GM23338 (cell line): ENCODE measurements at regions not wholly inside any gene's neighbourhood (a gene's known extent, or its start where the extent isn't known, plus 50 kb on each side); places are given as distances from the start of the nearest gene placed in this dataset.

Experiments used
- ATAC-seq: fragments of 200-7000 bp; cut with Tn5 transposase; 3 replicates; pipeline ENCODE4 v1.9.1; 2020
- DNase-seq: peaks from one replicate; pipeline ENCODE4 v3.0.0-alpha.2; 2015; ENCODE audit warnings: low spot score
- H2AFZ ChIP-seq: fragments of 200-600 bp; sonication (generic); 2 replicates; pipeline ENCODE4 v1.8.0; 2016; ENCODE audit warnings: antibody characterized with exemption, mild to moderate bottlenecking, moderate library complexity
- H3F3A ChIP-seq: fragments of 200-600 bp; sonication (generic); replicated peaks from 2 replicates; pipeline ENCODE4 v1.8.0; 2017; ENCODE audit warnings: antibody characterized with exemption, mixed run types, low read depth
- H3K27ac ChIP-seq: fragments of 200-600 bp; sonication (generic); 2 replicates; pipeline ENCODE4 v1.6.1; 2016; ENCODE audit warnings: low read depth
- H3K27me3 ChIP-seq: fragments of 200-600 bp; sonication (generic); 2 replicates; pipeline ENCODE4 v1.8.0; 2016; ENCODE audit warnings: mild to moderate bottlenecking, mixed run types, moderate library complexity; ENCODE audit not compliant: insufficient read depth
- H3K36me3 ChIP-seq: fragments of 200-600 bp; sonication (generic); 2 replicates; pipeline ENCODE4 v1.8.0; 2016; ENCODE audit warnings: mild to moderate bottlenecking; ENCODE audit not compliant: insufficient read depth
- H3K4me1 ChIP-seq: fragments of 200-600 bp; sonication (generic); 2 replicates; pipeline ENCODE4 v1.8.0; 2016; ENCODE audit warnings: mild to moderate bottlenecking, moderate library complexity; ENCODE audit not compliant: insufficient read depth
- H3K4me2 ChIP-seq: fragments of 200-600 bp; sonication (generic); 2 replicates; pipeline ENCODE4 v1.7.1; 2017; ENCODE audit warnings: mixed run types
- H3K4me3 ChIP-seq: fragments of 200-600 bp; sonication (generic); 2 replicates; pipeline ENCODE4 v1.6.1; 2016; ENCODE audit warnings: mixed run types
- H3K79me2 ChIP-seq: fragments of 200-600 bp; sonication (generic); replicated peaks from 2 replicates; pipeline ENCODE4 v1.8.0; 2017; ENCODE audit warnings: mild to moderate bottlenecking; ENCODE audit not compliant: insufficient read depth
- H3K9me2 ChIP-seq: fragments of 200-600 bp; sonication (generic); 2 replicates; pipeline ENCODE4 v1.8.0; 2017; ENCODE audit not compliant: insufficient read depth
- H4K20me1 ChIP-seq: fragments of 200-600 bp; sonication (generic); replicated peaks from 2 replicates; pipeline ENCODE4 v1.8.0; 2017; ENCODE audit warnings: mild to moderate bottlenecking; ENCODE audit not compliant: insufficient read depth
- H3K27ac Mint-ChIP-seq: 2 replicates; pipeline ENCODE4 v1.8.0; 2020; ENCODE audit warnings: inconsistent platforms, mild to moderate bottlenecking, moderate library complexity, mixed read lengths
- H3K27me3 Mint-ChIP-seq: 3 replicates; pipeline ENCODE4 v1.8.0; 2022; ENCODE audit warnings: low read depth, mild to moderate bottlenecking, moderate library complexity, mixed read lengths, inconsistent platforms; ENCODE audit not compliant: insufficient read depth, poor library complexity
- H3K36me3 Mint-ChIP-seq: 3 replicates; pipeline ENCODE4 v1.8.0; 2021; ENCODE audit warnings: low read depth, mild to moderate bottlenecking, inconsistent platforms, moderate library complexity, mixed read lengths
- H3K4me1 Mint-ChIP-seq: 3 replicates; pipeline ENCODE4 v1.8.0; 2020; ENCODE audit warnings: mild to moderate bottlenecking, inconsistent platforms, mixed read lengths
- H3K4me3 Mint-ChIP-seq: 3 replicates; pipeline ENCODE4 v1.8.0; 2021; ENCODE audit warnings: moderate library complexity, mild to moderate bottlenecking, inconsistent platforms, mixed read lengths
- H3K9me3 Mint-ChIP-seq: 3 replicates; pipeline ENCODE4 v1.8.0; 2020; ENCODE audit warnings: moderate library complexity, mild to moderate bottlenecking, inconsistent platforms, mixed read lengths
- CREB1 ChIP-seq: fragments of 250-450 bp; sonication (Bioruptor Pico); IDR thresholded peaks from 2 replicates; pipeline ENCODE4 v1.5.0; 2020; ENCODE audit warnings: low read depth, mild to moderate bottlenecking, moderate library complexity
- EZH2 ChIP-seq: fragments of 200-600 bp; sonication (generic); IDR thresholded peaks from one replicate; pipeline ENCODE4 v1.8.0; 2017; ENCODE audit warnings: antibody characterized with exemption, mild to moderate bottlenecking, low read depth; ENCODE audit not compliant: unreplicated experiment
- EZH2phosphoT487 ChIP-seq: fragments of 200-600 bp; sonication (generic); IDR thresholded peaks from one replicate; pipeline ENCODE4 v1.8.1; 2018; ENCODE audit warnings: antibody characterized with exemption; ENCODE audit not compliant: unreplicated experiment
- JUNB ChIP-seq: IDR thresholded peaks from one replicate; pipeline ENCODE4 v1.6.1; 2016; ENCODE audit warnings: antibody characterized with exemption; ENCODE audit not compliant: unreplicated experiment
- NANOG ChIP-seq: IDR thresholded peaks from 2 replicates; pipeline ENCODE4 v1.6.1; 2016; ENCODE audit warnings: antibody characterized with exemption, borderline replicate concordance
- STAT1 ChIP-seq: IDR thresholded peaks from one replicate; pipeline ENCODE4 v1.6.1; 2016; ENCODE audit warnings: antibody characterized with exemption; ENCODE audit not compliant: unreplicated experiment
- ZNF114 ChIP-seq: fragments of 250-450 bp; sonication (Bioruptor Pico); IDR thresholded peaks from 2 replicates; pipeline ENCODE4 v1.5.0; 2020; ENCODE audit warnings: mild to moderate bottlenecking, moderate library complexity
- ZNF331 ChIP-seq: fragments of 250-450 bp; sonication (Bioruptor Pico); IDR thresholded peaks from 2 replicates; pipeline ENCODE4 v1.5.0; 2020; ENCODE audit warnings: low read depth, mild to moderate bottlenecking, moderate library complexity
- TF ChIP-seq, protein P1 (sequence below): IDR thresholded peaks from 2 replicates; pipeline ENCODE4 v1.6.1; 2016; ENCODE audit warnings: antibody characterized with exemption
- TF ChIP-seq, protein P2 (sequence below), 2 experiments: fragments of 200-600 bp in 1 of 2; sonication (generic) in 1 of 2; conservative IDR thresholded peaks; 2 replicates each; pipeline versions ENCODE4 v1.5.1 to v1.6.1; 2016 to 2017; ENCODE audit warnings: antibody characterized with exemption in 2 of 2, low read depth in 2 of 2, mild to moderate bottlenecking in 2 of 2, moderate library complexity in 1 of 2
- TF ChIP-seq, protein P3 (sequence below): fragments of 250-450 bp; sonication (Bioruptor Pico); IDR thresholded peaks from 2 replicates; pipeline ENCODE4 v1.5.0; 2020; ENCODE audit warnings: mild to moderate bottlenecking, moderate library complexity

DNA sequence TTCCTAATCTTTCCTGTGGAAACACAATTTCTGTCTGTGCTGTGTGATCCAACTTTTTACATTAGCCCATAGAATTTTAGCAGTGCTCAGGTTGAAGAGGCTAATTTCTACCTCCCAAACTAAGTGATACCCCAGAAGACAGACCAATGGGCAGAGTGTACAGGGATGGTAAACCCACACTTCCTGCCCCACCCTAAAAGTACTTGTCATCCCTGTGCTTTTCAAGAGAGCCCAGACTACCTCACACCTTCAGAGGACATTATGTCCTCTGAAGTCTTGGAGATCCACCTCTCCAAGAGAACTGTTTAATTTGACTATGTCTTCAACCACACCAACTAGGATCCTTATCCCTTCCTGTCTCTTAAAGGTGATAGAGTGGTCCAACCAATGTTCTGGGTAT lies 82.0 kb upstream of the ACSL1 start:
- DNase-seq: no peak
- H3K27ac ChIP-seq: no peak overlapping the region
- TF ChIP-seq ZNF331 (no peak), EZH2 (no peak)
- TF ChIP-seq, protein P1, sequence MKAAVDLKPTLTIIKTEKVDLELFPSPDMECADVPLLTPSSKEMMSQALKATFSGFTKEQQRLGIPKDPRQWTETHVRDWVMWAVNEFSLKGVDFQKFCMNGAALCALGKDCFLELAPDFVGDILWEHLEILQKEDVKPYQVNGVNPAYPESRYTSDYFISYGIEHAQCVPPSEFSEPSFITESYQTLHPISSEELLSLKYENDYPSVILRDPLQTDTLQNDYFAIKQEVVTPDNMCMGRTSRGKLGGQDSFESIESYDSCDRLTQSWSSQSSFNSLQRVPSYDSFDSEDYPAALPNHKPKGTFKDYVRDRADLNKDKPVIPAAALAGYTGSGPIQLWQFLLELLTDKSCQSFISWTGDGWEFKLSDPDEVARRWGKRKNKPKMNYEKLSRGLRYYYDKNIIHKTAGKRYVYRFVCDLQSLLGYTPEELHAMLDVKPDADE: no peak
- H4K20me1 ChIP-seq: no peaks in the 10 kb centered on the region
- H3K79me2 ChIP-seq: no peaks in the 10 kb centered on the region
- no peak overlapping the region for H3K4me2 ChIP-seq
- H3F3A ChIP-seq: no peaks in the 10 kb centered on the region
- no peak for ATAC-seq
- peaks cover 7% of the 10 kb centered on the region; the same call in 1 of the 2 replicates for H3K9me2 ChIP-seq
- H3K27me3 ChIP-seq: no peaks in the 10 kb centered on the region
- H3K4me1 Mint-ChIP-seq: no peaks in the 10 kb centered on the region
- peaks cover 13% of the 10 kb centered on the region for H3K36me3 Mint-ChIP-seq
- peaks cover 7% of the 10 kb centered on the region for H3K27me3 Mint-ChIP-seq
- H3K4me3 Mint-ChIP-seq: no peak overlapping the region
- H3K36me3 ChIP-seq: 0 out of 2 replicates have a peak, but pooled peaks cover 3% of the 10 kb centered on the region
- H3K4me3 ChIP-seq: no peak overlapping the region
- peaks cover 27% of the 10 kb centered on the region for H3K9me3 Mint-ChIP-seq
- no peak overlapping the region for H3K27ac Mint-ChIP-seq
- H2AFZ ChIP-seq: no peak overlapping the region
- no peaks in the 10 kb centered on the region for H3K4me1 ChIP-seq

DNA sequence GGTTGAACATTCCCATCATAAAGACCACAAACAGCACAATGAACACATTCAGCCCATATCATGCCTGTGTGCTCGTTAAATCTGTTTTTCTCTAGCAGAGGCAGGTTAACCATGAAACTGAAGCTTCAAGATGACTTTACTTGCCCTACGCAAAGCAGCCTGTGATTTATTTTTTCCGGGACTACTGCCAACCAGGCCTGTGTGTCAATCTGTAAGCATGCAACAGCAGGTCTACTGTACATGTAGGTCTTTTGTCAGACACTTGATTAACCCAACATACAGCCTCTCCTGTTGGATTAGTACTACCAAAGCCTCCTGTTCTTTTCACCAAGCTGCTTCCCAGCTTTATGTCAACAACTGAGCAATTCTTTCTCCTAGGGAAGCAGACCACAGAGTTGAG lies 85.5 kb upstream of the ACSL1 start:
- H3K9me2 ChIP-seq: 0 out of 2 replicates have a peak, but pooled peaks cover 4% of the 10 kb centered on the region
- no peaks in the 10 kb centered on the region for H3K4me1 Mint-ChIP-seq
- peaks cover 49% of the 10 kb centered on the region for H3K9me3 Mint-ChIP-seq
- TF ChIP-seq EZH2 (no peak), ZNF114 (CRISPR knock-in tag) (no peak), JUNB (no peak), ZNF331 (no peak), EZH2phosphoT487 (no peak), CREB1 (CRISPR knock-in tag) (no peak), NANOG (no peak), STAT1 (no peak)
- TF ChIP-seq, protein P2, sequence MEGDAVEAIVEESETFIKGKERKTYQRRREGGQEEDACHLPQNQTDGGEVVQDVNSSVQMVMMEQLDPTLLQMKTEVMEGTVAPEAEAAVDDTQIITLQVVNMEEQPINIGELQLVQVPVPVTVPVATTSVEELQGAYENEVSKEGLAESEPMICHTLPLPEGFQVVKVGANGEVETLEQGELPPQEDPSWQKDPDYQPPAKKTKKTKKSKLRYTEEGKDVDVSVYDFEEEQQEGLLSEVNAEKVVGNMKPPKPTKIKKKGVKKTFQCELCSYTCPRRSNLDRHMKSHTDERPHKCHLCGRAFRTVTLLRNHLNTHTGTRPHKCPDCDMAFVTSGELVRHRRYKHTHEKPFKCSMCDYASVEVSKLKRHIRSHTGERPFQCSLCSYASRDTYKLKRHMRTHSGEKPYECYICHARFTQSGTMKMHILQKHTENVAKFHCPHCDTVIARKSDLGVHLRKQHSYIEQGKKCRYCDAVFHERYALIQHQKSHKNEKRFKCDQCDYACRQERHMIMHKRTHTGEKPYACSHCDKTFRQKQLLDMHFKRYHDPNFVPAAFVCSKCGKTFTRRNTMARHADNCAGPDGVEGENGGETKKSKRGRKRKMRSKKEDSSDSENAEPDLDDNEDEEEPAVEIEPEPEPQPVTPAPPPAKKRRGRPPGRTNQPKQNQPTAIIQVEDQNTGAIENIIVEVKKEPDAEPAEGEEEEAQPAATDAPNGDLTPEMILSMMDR (conservative IDR thresholded peaks at IDR 0.05; ENCODE audit: low read depth in 2 of 2): no peak
- TF ChIP-seq, protein P3, sequence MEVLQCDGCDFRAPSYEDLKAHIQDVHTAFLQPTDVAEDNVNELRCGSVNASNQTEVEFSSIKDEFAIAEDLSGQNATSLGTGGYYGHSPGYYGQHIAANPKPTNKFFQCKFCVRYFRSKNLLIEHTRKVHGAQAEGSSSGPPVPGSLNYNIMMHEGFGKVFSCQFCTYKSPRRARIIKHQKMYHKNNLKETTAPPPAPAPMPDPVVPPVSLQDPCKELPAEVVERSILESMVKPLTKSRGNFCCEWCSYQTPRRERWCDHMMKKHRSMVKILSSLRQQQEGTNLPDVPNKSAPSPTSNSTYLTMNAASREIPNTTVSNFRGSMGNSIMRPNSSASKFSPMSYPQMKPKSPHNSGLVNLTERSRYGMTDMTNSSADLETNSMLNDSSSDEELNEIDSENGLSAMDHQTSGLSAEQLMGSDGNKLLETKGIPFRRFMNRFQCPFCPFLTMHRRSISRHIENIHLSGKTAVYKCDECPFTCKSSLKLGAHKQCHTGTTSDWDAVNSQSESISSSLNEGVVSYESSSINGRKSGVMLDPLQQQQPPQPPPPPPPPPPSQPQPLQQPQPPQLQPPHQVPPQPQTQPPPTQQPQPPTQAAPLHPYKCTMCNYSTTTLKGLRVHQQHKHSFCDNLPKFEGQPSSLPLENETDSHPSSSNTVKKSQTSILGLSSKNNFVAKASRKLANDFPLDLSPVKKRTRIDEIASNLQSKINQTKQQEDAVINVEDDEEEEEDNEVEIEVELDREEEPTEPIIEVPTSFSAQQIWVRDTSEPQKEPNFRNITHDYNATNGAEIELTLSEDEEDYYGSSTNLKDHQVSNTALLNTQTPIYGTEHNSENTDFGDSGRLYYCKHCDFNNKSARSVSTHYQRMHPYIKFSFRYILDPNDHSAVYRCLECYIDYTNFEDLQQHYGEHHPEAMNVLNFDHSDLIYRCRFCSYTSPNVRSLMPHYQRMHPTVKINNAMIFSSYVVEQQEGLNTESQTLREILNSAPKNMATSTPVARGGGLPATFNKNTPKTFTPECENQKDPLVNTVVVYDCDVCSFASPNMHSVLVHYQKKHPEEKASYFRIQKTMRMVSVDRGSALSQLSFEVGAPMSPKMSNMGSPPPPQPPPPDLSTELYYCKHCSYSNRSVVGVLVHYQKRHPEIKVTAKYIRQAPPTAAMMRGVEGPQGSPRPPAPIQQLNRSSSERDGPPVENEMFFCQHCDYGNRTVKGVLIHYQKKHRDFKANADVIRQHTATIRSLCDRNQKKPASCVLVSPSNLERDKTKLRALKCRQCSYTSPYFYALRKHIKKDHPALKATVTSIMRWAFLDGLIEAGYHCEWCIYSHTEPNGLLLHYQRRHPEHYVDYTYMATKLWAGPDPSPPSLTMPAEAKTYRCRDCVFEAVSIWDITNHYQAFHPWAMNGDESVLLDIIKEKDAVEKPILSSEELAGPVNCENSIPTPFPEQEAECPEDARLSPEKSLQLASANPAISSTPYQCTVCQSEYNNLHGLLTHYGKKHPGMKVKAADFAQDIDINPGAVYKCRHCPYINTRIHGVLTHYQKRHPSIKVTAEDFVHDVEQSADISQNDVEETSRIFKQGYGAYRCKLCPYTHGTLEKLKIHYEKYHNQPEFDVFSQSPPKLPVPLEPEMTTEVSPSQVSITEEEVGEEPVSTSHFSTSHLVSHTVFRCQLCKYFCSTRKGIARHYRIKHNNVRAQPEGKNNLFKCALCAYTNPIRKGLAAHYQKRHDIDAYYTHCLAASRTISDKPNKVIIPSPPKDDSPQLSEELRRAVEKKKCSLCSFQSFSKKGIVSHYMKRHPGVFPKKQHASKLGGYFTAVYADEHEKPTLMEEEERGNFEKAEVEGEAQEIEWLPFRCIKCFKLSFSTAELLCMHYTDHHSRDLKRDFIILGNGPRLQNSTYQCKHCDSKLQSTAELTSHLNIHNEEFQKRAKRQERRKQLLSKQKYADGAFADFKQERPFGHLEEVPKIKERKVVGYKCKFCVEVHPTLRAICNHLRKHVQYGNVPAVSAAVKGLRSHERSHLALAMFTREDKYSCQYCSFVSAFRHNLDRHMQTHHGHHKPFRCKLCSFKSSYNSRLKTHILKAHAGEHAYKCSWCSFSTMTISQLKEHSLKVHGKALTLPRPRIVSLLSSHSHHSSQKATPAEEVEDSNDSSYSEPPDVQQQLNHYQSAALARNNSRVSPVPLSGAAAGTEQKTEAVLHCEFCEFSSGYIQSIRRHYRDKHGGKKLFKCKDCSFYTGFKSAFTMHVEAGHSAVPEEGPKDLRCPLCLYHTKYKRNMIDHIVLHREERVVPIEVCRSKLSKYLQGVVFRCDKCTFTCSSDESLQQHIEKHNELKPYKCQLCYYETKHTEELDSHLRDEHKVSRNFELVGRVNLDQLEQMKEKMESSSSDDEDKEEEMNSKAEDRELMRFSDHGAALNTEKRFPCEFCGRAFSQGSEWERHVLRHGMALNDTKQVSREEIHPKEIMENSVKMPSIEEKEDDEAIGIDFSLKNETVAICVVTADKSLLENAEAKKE (CRISPR knock-in tag): no peak
- TF ChIP-seq, protein P1: no peak

More for the DNA sequence above, 85.5 kb upstream of the ACSL1 start:
- H3K27me3 Mint-ChIP-seq: peaks cover 2% of the 10 kb centered on the region
- no peaks in the 10 kb centered on the region for H3K79me2 ChIP-seq
- no peak for DNase-seq
- no peak overlapping the region for H3K4me2 ChIP-seq
- peaks cover 28% of the 10 kb centered on the region for H3K36me3 Mint-ChIP-seq
- no peak overlapping the region for H2AFZ ChIP-seq
- H4K20me1 ChIP-seq: no peaks in the 10 kb centered on the region
- H3K4me1 ChIP-seq: no peaks in the 10 kb centered on the region
- no peak overlapping the region for H3K27ac ChIP-seq
- no peak overlapping the region for H3K27ac Mint-ChIP-seq
- H3F3A ChIP-seq: no peaks in the 10 kb centered on the region
- H3K36me3 ChIP-seq: peaks cover 9% of the 10 kb centered on the region; the same call in 1 of the 2 replicates
- H3K4me3 ChIP-seq: no peak overlapping the region
- H3K27me3 ChIP-seq: no peaks in the 10 kb centered on the region
- ATAC-seq: no peak
- no peak overlapping the region for H3K4me3 Mint-ChIP-seq
